Testis (tissue), 2 donors: ENCODE measurements at regions not wholly inside any gene's neighbourhood (a gene's known extent, or its start where the extent isn't known, plus 50 kb on each side); places are given as distances from the start of the nearest gene placed in this dataset.

ENCODE experiments used
- DNase-seq: peaks from one replicate; pipeline ENCODE4 v3.0.0-alpha.2; 2019
- H3K27ac ChIP-seq, 2 donors: fragments of 200-600 bp; sonication (generic); one replicate each; pipeline ENCODE4 v1.5.1; 2019
- H3K27me3 ChIP-seq: fragments of 200-600 bp; sonication (generic); one replicate; pipeline ENCODE4 v1.5.1; 2019
- H3K36me3 ChIP-seq: fragments of 200-600 bp; sonication (generic); one replicate; pipeline ENCODE4 v1.5.1; 2017; ENCODE audit warnings: low read depth; ENCODE audit errors: missing control alignments
- H3K4me1 ChIP-seq: fragments of 200-600 bp; sonication (generic); one replicate; pipeline ENCODE4 v1.5.1; 2019
- H3K4me3 ChIP-seq, 2 donors: fragments of 200-600 bp; sonication (generic); one replicate each; pipeline ENCODE4 v1.5.1; 2017 to 2019
- H3K9me3 ChIP-seq: fragments of 200-600 bp; sonication (generic); one replicate; pipeline ENCODE4 v1.5.1; 2017
- POLR2A ChIP-seq: fragments of 450-650 bp; IDR thresholded peaks from one replicate; pipeline ENCODE4 v1.6.1; 2017; ENCODE audit warnings: antibody characterized with exemption, mild to moderate bottlenecking, moderate library complexity
- WGBS, 2 donors: methylation state at CpG; one replicate each; pipeline ENCODE4 v1.1.5; 2018; 5-methylcytosine and 5-hydroxymethylcytosine counted together
- intact Hi-C: fragments of 100-400 bp; cut with DNase I; formaldehyde crosslinking; loops from one replicate; pipeline ENCODE4 v1.15.1; 2023; ENCODE audit warnings: low total_unique reads
- TF ChIP-seq, protein P1 (sequence below), 3 experiments: fragments of 450-650 bp in 2 of 3; fragments of 200-600 bp in 1 of 3; sonication (generic) in 1 of 3; IDR thresholded peaks; one replicate each; pipeline ENCODE4 v1.5.1; 2016 to 2019; ENCODE audit warnings: antibody characterized with exemption in 3 of 3, mild to moderate bottlenecking in 2 of 3, moderate library complexity in 1 of 3

DNA sequence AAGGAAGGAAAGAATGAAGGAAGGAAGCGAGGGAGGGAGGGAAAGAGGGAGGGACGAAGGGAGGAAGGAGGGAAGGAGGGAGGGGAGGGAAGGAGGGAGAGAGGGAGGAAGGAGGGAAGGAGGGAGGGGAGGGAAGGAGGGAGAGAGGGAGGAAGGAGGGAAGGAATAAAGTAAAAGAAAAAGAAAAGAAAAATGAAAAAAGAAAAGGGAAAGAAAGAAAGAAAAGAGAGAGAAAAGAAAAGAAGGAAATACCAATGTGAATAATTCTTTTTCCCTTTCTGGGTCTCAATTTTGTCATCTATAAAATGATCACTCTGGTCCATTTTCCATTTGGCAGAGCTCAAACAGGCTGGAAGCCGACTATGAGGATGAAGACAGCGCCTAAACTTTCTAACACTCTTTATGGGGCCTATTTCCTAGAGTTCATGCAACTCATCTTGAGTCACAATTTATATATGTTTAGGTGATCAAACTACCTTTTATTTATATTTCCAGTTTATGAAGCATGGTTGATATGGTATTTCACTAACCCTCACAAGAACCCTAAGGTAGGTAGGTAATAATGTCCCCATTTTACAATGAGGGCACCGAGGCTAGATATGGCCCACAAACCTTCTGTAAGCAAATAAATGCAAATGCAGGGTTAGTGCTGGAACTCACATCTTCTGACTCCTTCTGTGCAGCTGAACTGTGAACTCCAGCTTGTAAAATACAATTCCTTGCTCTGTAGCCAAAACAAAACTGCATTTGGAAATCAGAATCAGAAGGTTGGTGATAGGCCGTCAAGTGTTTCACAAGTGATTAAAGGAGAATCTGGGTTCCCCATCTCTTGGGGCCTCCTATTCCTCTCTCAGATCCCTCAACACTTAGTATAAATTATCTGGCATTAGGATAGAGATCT lies 434.3 kb downstream of the ETS1 start:
- 87% methylated on average over 6 of the region's 6 CpGs for WGBS, 2 donors
- TF ChIP-seq, protein P1, sequence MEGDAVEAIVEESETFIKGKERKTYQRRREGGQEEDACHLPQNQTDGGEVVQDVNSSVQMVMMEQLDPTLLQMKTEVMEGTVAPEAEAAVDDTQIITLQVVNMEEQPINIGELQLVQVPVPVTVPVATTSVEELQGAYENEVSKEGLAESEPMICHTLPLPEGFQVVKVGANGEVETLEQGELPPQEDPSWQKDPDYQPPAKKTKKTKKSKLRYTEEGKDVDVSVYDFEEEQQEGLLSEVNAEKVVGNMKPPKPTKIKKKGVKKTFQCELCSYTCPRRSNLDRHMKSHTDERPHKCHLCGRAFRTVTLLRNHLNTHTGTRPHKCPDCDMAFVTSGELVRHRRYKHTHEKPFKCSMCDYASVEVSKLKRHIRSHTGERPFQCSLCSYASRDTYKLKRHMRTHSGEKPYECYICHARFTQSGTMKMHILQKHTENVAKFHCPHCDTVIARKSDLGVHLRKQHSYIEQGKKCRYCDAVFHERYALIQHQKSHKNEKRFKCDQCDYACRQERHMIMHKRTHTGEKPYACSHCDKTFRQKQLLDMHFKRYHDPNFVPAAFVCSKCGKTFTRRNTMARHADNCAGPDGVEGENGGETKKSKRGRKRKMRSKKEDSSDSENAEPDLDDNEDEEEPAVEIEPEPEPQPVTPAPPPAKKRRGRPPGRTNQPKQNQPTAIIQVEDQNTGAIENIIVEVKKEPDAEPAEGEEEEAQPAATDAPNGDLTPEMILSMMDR (IDR thresholded peaks at IDR 0.05) = no peak
- Histone ChIP-seq H3K27ac (no peak overlapping the region), H3K27me3 (no peaks in the 10 kb centered on the region), H3K9me3 (no peaks in the 10 kb centered on the region), H3K4me1 (no peaks in the 10 kb centered on the region), H3K36me3 (no peaks in the 10 kb centered on the region), H3K4me3 (no peak overlapping the region)
- intact Hi-C loops = loop anchor here (10.0 kb wide), 1 partner anchor 682 kb away; no protein-coding TSS in a partner anchor
- no peak for DNase-seq

GRCh38 chr11:128151780-128152179 lies 435.6 kb downstream of the ETS1 start:
- Histone ChIP-seq H3K9me3 (no peaks in the 10 kb centered on the region), H3K36me3 (no peaks in the 10 kb centered on the region), H3K4me1 (no peaks in the 10 kb centered on the region), H3K27ac (no peak overlapping the region), H3K27me3 (no peaks in the 10 kb centered on the region), H3K4me3 (no peak overlapping the region)
- no peak for DNase-seq
- TF ChIP-seq, protein P1 (IDR thresholded peaks at IDR 0.05) = no peak
- TF ChIP-seq POLR2A = no peak
- intact Hi-C loops = loop anchor here (10.0 kb wide), 1 partner anchor 683 kb away; no protein-coding TSS in a partner anchor

GRCh38 chr11:128151338-128151737 lies 436.0 kb downstream of the ETS1 start:
- no peak overlapping the region for H3K27ac ChIP-seq
- WGBS, 2 donors = 92 to 93% methylated on average over 2 of the region's 2 CpGs
- intact Hi-C loops = loop anchor here (10.0 kb wide), 1 partner anchor 683 kb away; no protein-coding TSS in a partner anchor
- no peaks in the 10 kb centered on the region for H3K36me3 ChIP-seq
- H3K4me3 ChIP-seq = no peak overlapping the region
- no peaks in the 10 kb centered on the region for H3K4me1 ChIP-seq
- TF ChIP-seq, protein P1 (IDR thresholded peaks at IDR 0.05) = no peak
- TF ChIP-seq POLR2A = no peak
- DNase-seq = no peak
- H3K27me3 ChIP-seq = no peaks in the 10 kb centered on the region
- H3K9me3 ChIP-seq = no peaks in the 10 kb centered on the region

GRCh38 chr11:128148208-128148607 lies 439.1 kb downstream of the ETS1 start:
- no peaks in the 10 kb centered on the region for H3K9me3 ChIP-seq
- H3K27ac ChIP-seq = no peak overlapping the region
- TF ChIP-seq, protein P1 (IDR thresholded peaks at IDR 0.05) = no peak
- TF ChIP-seq POLR2A = no peak
- H3K36me3 ChIP-seq = no peaks in the 10 kb centered on the region
- H3K4me1 ChIP-seq = no peaks in the 10 kb centered on the region
- DNase-seq = no peak
- 90 to 93% methylated on average over 6 of the region's 6 CpGs for WGBS, 2 donors
- no peak overlapping the region for H3K4me3 ChIP-seq
- intact Hi-C loops = no loop called here
- H3K27me3 ChIP-seq = no peaks in the 10 kb centered on the region
